ENCODE measurements at regions not wholly inside any gene's neighbourhood (a gene's known extent, or its start where the extent isn't known, plus 50 kb on each side); places are given as distances from the start of the nearest gene placed in this dataset.
"Not testable (repeated sequence)": the region's sequence is repeated elsewhere in the genome, so short reads cannot be mapped to it uniquely, and the experiment has no call there.

- DNase-seq (ENCODE audit: low spot score); in situ Hi-C loops (cut with MboI; ENCODE audit: low pct_unique_long_range_greater_than_20kb, low sequenced_read_pairs, unreplicated experiment): not testable (repeated sequence)
Measured at GRCh38 chr1:146297781-146298574, 69.2 kb upstream of the NOTCH2NLA start.

GRCh38 chr1:146292940-146293936 lies 64.4 kb upstream of the NOTCH2NLA start:
- in situ Hi-C loops (cut with MboI; ENCODE audit: low pct_unique_long_range_greater_than_20kb, low sequenced_read_pairs, unreplicated experiment); DNase-seq (ENCODE audit: low spot score): not testable (repeated sequence)

- DNase-seq (ENCODE audit: low spot score); in situ Hi-C loops (cut with MboI; ENCODE audit: low pct_unique_long_range_greater_than_20kb, low sequenced_read_pairs, unreplicated experiment): not testable (repeated sequence)
Measured at GRCh38 chr1:146292424-146292823, 63.6 kb upstream of the NOTCH2NLA start.

GRCh38 chr1:146287881-146288280 lies 59.1 kb upstream of the NOTCH2NLA start:
- in situ Hi-C loops (cut with MboI; ENCODE audit: low pct_unique_long_range_greater_than_20kb, low sequenced_read_pairs, unreplicated experiment); DNase-seq (ENCODE audit: low spot score): not testable (repeated sequence)

- in situ Hi-C loops (cut with MboI; ENCODE audit: low pct_unique_long_range_greater_than_20kb, low sequenced_read_pairs, unreplicated experiment); DNase-seq (ENCODE audit: low spot score): not testable (repeated sequence)
Measured at GRCh38 chr1:146284760-146285159, 55.9 kb upstream of the NOTCH2NLA start.

- DNase-seq (ENCODE audit: low spot score); in situ Hi-C loops (cut with MboI; ENCODE audit: low pct_unique_long_range_greater_than_20kb, low sequenced_read_pairs, unreplicated experiment): not testable (repeated sequence)
Measured at GRCh38 chr1:146283527-146283880, 54.7 kb upstream of the NOTCH2NLA start.

GRCh38 chr1:146282807-146283526 lies 54.1 kb upstream of the NOTCH2NLA start:
- in situ Hi-C loops (cut with MboI; ENCODE audit: low pct_unique_long_range_greater_than_20kb, low sequenced_read_pairs, unreplicated experiment); DNase-seq (ENCODE audit: low spot score): not testable (repeated sequence)

GRCh38 chr1:146281522-146281921 lies 52.7 kb upstream of the NOTCH2NLA start:
- DNase-seq (ENCODE audit: low spot score); in situ Hi-C loops (cut with MboI; ENCODE audit: low pct_unique_long_range_greater_than_20kb, low sequenced_read_pairs, unreplicated experiment): not testable (repeated sequence)

GRCh38 chr1:146278758-146279157 lies 49.9 kb upstream of the NOTCH2NLA start:
- DNase-seq (ENCODE audit: low spot score); in situ Hi-C loops (cut with MboI; ENCODE audit: low pct_unique_long_range_greater_than_20kb, low sequenced_read_pairs, unreplicated experiment): not testable (repeated sequence)

Data from GM13977 (cell line).